Duodenal mucosa (tissue), 2 donors: ENCODE measurements at regions not wholly inside any gene's neighbourhood (a gene's known extent, or its start where the extent isn't known, plus 50 kb on each side); places are given as distances from the start of the nearest gene placed in this dataset.

Experiments
- H3K27ac ChIP-seq: one replicate; pipeline ENCODE4 v1.7.0; 2013; ENCODE audit warnings: low read depth, low read length
- H3K27me3 ChIP-seq, 2 donors: one replicate each; pipeline ENCODE4 v1.7.0; 2013; ENCODE audit warnings: low read length in 2 of 2, control low read depth in 1 of 2; ENCODE audit not compliant: insufficient read depth in 2 of 2, control insufficient read depth in 1 of 2
- H3K36me3 ChIP-seq, 2 donors: one replicate each; pipeline ENCODE4 v1.7.0; 2013; ENCODE audit warnings: low read length in 2 of 2, control low read depth in 1 of 2; ENCODE audit not compliant: insufficient read depth in 2 of 2, control insufficient read depth in 1 of 2
- H3K4me1 ChIP-seq, 2 donors: one replicate each; pipeline ENCODE4 v1.7.0; 2013; ENCODE audit warnings: low read length in 2 of 2, control low read depth in 1 of 2; ENCODE audit not compliant: insufficient read depth in 2 of 2, control insufficient read depth in 1 of 2
- H3K4me3 ChIP-seq, 2 donors: one replicate each; pipeline ENCODE4 v1.7.0; 2013; ENCODE audit warnings: low read length in 2 of 2, low read depth in 1 of 2
- H3K9ac ChIP-seq, 2 donors: one replicate each; pipeline ENCODE4 v1.7.0; 2013; ENCODE audit warnings: low read length in 2 of 2, low read depth in 1 of 2
- H3K9me3 ChIP-seq, 2 donors: one replicate each; pipeline ENCODE4 v1.7.0; 2013; ENCODE audit warnings: low read length in 2 of 2, control low read depth in 1 of 2; ENCODE audit not compliant: control insufficient read depth in 1 of 2

- Histone ChIP-seq H3K27me3 (no peaks in the 10 kb centered on the region), H3K9me3 (no peaks in the 10 kb centered on the region), H3K27ac (no peak overlapping the region), H3K36me3 (no peaks in the 10 kb centered on the region), H3K4me3 (no peak overlapping the region), H3K9ac (no peak overlapping the region), H3K4me1 (no peaks in the 10 kb centered on the region)
Measured at GRCh38 chr2:236678307-236678975, 108.8 kb downstream of the ACKR3 start.

GRCh38 chr2:236679884-236680860 lies 110.5 kb downstream of the ACKR3 start:
- no peak overlapping the region for H3K9ac ChIP-seq
- no peak overlapping the region for H3K4me3 ChIP-seq
- no peak overlapping the region for H3K27ac ChIP-seq
- H3K9me3 ChIP-seq: no peaks in the 10 kb centered on the region
- no peaks in the 10 kb centered on the region for H3K36me3 ChIP-seq
- no peaks in the 10 kb centered on the region for H3K27me3 ChIP-seq
- no peaks in the 10 kb centered on the region for H3K4me1 ChIP-seq

- no peak overlapping the region for H3K4me3 ChIP-seq
- no peaks in the 10 kb centered on the region for H3K9me3 ChIP-seq
- H3K36me3 ChIP-seq: no peaks in the 10 kb centered on the region
- H3K27ac ChIP-seq: no peak overlapping the region
- no peaks in the 10 kb centered on the region for H3K4me1 ChIP-seq
- H3K27me3 ChIP-seq: no peaks in the 10 kb centered on the region
- no peak overlapping the region for H3K9ac ChIP-seq
Measured at GRCh38 chr2:236682651-236683422, 113.2 kb downstream of the ACKR3 start.

- Histone ChIP-seq H3K27me3 (peaks cover 0 to 4% of the 10 kb centered on the region in 2 donors), H3K27ac (no peak overlapping the region), H3K4me3 (no peak overlapping the region), H3K36me3 (no peaks in the 10 kb centered on the region), H3K4me1 (no peaks in the 10 kb centered on the region), H3K9ac (no peak overlapping the region), H3K9me3 (no peaks in the 10 kb centered on the region)
Measured at GRCh38 chr2:236684504-236685256, 115.1 kb downstream of the ACKR3 start.

GRCh38 chr2:236685361-236685760 lies 115.7 kb downstream of the ACKR3 start:
- Histone ChIP-seq H3K27me3 (peaks cover 0 to 4% of the 10 kb centered on the region in 2 donors), H3K27ac (no peak overlapping the region), H3K4me3 (no peak overlapping the region), H3K9me3 (no peaks in the 10 kb centered on the region), H3K4me1 (no peaks in the 10 kb centered on the region), H3K9ac (no peak overlapping the region), H3K36me3 (no peaks in the 10 kb centered on the region)

- Histone ChIP-seq H3K9ac (no peak overlapping the region), H3K27ac (no peak overlapping the region), H3K36me3 (no peaks in the 10 kb centered on the region), H3K9me3 (no peaks in the 10 kb centered on the region), H3K4me1 (no peaks in the 10 kb centered on the region), H3K27me3 (peaks cover 0 to 4% of the 10 kb centered on the region in 2 donors), H3K4me3 (no peak overlapping the region)
Measured at GRCh38 chr2:236685979-236686520, 116.4 kb downstream of the ACKR3 start.

GRCh38 chr2:236686561-236686960 lies 116.9 kb downstream of the ACKR3 start:
- H3K27me3 ChIP-seq: peaks cover 0 to 4% of the 10 kb centered on the region in 2 donors
- H3K27ac ChIP-seq: no peak overlapping the region
- no peaks in the 10 kb centered on the region for H3K36me3 ChIP-seq
- no peak overlapping the region for H3K4me3 ChIP-seq
- H3K9me3 ChIP-seq: no peaks in the 10 kb centered on the region
- no peak overlapping the region for H3K9ac ChIP-seq
- no peaks in the 10 kb centered on the region for H3K4me1 ChIP-seq

GRCh38 chr2:236687296-236687965 lies 117.8 kb downstream of the ACKR3 start:
- Histone ChIP-seq H3K9ac (no peak overlapping the region), H3K4me1 (no peaks in the 10 kb centered on the region), H3K27ac (no peak overlapping the region), H3K27me3 (peaks cover 0 to 4% of the 10 kb centered on the region in 2 donors), H3K9me3 (no peaks in the 10 kb centered on the region), H3K4me3 (no peak overlapping the region), H3K36me3 (no peaks in the 10 kb centered on the region)

- no peaks in the 10 kb centered on the region for H3K36me3 ChIP-seq
- H3K9me3 ChIP-seq: no peaks in the 10 kb centered on the region
- H3K4me1 ChIP-seq: no peaks in the 10 kb centered on the region
- no peak overlapping the region for H3K4me3 ChIP-seq
- H3K27me3 ChIP-seq: peaks cover 0 to 4% of the 10 kb centered on the region in 2 donors
- H3K27ac ChIP-seq: no peak overlapping the region
- H3K9ac ChIP-seq: no peak overlapping the region
Measured at GRCh38 chr2:236688157-236688556, 118.5 kb downstream of the ACKR3 start.
